ENCODE measurements at regions not wholly inside any gene's neighbourhood (a gene's known extent, or its start where the extent isn't known, plus 50 kb on each side); places are given as distances from the start of the nearest gene placed in this dataset.

DNA sequence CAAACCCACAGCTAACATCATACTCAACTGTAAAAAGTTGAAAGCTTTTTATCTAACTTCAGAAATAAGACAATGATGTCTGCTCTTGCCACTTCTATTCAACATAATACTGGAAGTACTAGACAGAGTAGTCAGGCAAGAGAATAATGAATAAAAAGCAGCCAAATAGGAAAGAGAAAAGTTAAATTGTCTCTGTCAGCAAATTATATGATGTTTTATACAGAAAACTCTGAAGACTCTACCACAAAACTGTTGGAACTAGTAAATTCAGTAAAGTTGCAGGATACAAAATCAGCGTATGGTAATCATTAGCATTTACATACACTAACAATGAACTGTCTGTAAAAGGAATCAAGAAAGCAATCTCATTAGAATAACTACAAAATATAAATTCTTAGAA is 752.9 kb upstream of the CT83 start:
- H3K4me3 ChIP-seq (replicated peaks; ENCODE audit: low read depth, low read length) = no peak overlapping the region
- no peak for DNase-seq (ENCODE audit: low read depth)
- TF ChIP-seq, protein P1, sequence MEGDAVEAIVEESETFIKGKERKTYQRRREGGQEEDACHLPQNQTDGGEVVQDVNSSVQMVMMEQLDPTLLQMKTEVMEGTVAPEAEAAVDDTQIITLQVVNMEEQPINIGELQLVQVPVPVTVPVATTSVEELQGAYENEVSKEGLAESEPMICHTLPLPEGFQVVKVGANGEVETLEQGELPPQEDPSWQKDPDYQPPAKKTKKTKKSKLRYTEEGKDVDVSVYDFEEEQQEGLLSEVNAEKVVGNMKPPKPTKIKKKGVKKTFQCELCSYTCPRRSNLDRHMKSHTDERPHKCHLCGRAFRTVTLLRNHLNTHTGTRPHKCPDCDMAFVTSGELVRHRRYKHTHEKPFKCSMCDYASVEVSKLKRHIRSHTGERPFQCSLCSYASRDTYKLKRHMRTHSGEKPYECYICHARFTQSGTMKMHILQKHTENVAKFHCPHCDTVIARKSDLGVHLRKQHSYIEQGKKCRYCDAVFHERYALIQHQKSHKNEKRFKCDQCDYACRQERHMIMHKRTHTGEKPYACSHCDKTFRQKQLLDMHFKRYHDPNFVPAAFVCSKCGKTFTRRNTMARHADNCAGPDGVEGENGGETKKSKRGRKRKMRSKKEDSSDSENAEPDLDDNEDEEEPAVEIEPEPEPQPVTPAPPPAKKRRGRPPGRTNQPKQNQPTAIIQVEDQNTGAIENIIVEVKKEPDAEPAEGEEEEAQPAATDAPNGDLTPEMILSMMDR (IDR thresholded peaks at IDR 0.05; ENCODE audit: low read length, missing control alignments) = no peak

- no peak overlapping the region for H3K4me3 ChIP-seq (replicated peaks; ENCODE audit: low read depth, low read length)
- DNase-seq (ENCODE audit: low read depth) = no peak
- TF ChIP-seq, protein P1 (IDR thresholded peaks at IDR 0.05; ENCODE audit: low read length, missing control alignments) = no peak
These were observed 733.7 kb upstream of the CT83 start for GRCh38 chrX:117196481-117196880.

GRCh38 chrX:117147249-117147648 is 684.5 kb upstream of the CT83 start:
- H3K4me3 ChIP-seq (replicated peaks; ENCODE audit: low read depth, low read length) = no peak overlapping the region
- TF ChIP-seq, protein P1 (IDR thresholded peaks at IDR 0.05; ENCODE audit: low read length, missing control alignments) = no peak

GRCh38 chrX:117138070-117138469 is 675.3 kb upstream of the CT83 start:
- H3K4me3 ChIP-seq (replicated peaks; ENCODE audit: low read depth, low read length) = no peak overlapping the region
- no peak for DNase-seq (ENCODE audit: low read depth)
- TF ChIP-seq, protein P1 (IDR thresholded peaks at IDR 0.05; ENCODE audit: low read length, missing control alignments) = no peak

More at GRCh38 chrX:117147249-117147648, 684.5 kb upstream of the CT83 start:
- DNase-seq (ENCODE audit: low read depth) = no peak

DNA sequence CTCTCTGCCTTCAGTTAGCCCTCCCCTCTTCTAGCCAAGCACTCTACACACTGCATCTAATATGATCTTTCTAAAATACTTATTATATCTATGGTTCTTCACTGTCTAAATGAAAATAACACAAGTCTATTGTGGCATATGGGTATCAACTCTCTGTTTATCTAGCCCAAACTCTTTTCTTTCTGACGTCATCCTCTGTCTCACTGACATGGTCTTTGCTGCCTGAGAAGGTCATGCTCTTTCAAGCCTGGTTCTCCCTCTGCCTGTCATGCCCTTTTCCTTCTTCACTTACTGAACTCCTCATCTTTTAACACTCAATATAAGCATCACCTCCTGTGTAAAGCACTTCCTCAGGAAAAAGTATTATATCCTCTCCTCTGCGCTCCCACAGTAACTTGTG is 672.2 kb upstream of the CT83 start:
- H3K4me3 ChIP-seq (replicated peaks; ENCODE audit: low read depth, low read length) = no peak overlapping the region
- TF ChIP-seq, protein P1 (IDR thresholded peaks at IDR 0.05; ENCODE audit: low read length, missing control alignments) = no peak
- no peak for DNase-seq (ENCODE audit: low read depth)

DNA sequence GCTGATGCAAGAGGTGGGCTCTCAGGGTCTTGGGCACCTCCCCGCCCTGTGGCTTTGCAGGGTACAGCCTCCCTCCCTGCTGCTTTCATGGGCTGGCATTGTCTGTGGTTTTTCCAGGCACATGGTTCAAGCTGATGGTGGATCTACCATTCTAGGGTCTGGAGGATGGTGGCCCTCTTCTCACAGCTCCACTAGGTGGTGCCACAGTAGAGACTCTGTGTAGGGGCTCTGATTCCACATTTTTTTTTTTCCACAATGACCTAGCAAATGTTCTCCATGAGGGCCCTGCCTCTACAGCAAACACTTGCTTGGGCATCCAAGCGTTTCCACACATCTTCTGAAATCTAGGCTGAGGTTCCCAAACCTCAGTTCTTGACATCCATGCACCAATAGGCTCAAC is 657.9 kb upstream of the CT83 start:
- TF ChIP-seq, protein P1 (IDR thresholded peaks at IDR 0.05; ENCODE audit: low read length, missing control alignments) = no peak
- no peak overlapping the region for H3K4me3 ChIP-seq (replicated peaks; ENCODE audit: low read depth, low read length)
- DNase-seq (ENCODE audit: low read depth) = no peak

- DNase-seq (ENCODE audit: low read depth) = no peak
- no peak overlapping the region for H3K4me3 ChIP-seq (replicated peaks; ENCODE audit: low read depth, low read length)
- TF ChIP-seq, protein P1 (IDR thresholded peaks at IDR 0.05; ENCODE audit: low read length, missing control alignments) = no peak
These were observed 633.8 kb upstream of the CT83 start for GRCh38 chrX:117096528-117096927.

Data from fibroblast of pulmonary artery (primary cell).